Right cardiac atrium (tissue), 5 donors: ENCODE measurements at regions not wholly inside any gene's neighbourhood (a gene's known extent, or its start where the extent isn't known, plus 50 kb on each side); places are given as distances from the start of the nearest gene placed in this dataset.
"Not testable (repeated sequence)": the region's sequence is repeated elsewhere in the genome, so short reads cannot be mapped to it uniquely, and the experiment has no call there.

ENCODE experiments used
- ATAC-seq, 2 donors: fragments of 200-7000 bp; cut with Tn5 transposase; one replicate each; pipeline versions ENCODE4 v1.8.0 to v1.9.1; 2020; ENCODE audit warnings: moderate library complexity in 2 of 2, mild to moderate bottlenecking in 1 of 2
- DNase-seq, 3 donors: peaks; one replicate each; pipeline ENCODE4 v3.0.0-alpha.2; 2020
- H3K27ac ChIP-seq: one replicate; pipeline ENCODE4 v1.5.1; 2013; ENCODE audit warnings: mild to moderate bottlenecking, low read length, control low read depth, moderate library complexity
- H3K27me3 ChIP-seq: one replicate; pipeline ENCODE4 v1.6.1; 2013; ENCODE audit not compliant: control insufficient read depth, insufficient read depth
- H3K4me1 ChIP-seq: one replicate; pipeline ENCODE4 v1.6.1; 2013; ENCODE audit warnings: low read length; ENCODE audit not compliant: control insufficient read depth, insufficient read depth
- H3K4me3 ChIP-seq: one replicate; pipeline ENCODE4 v1.5.1; 2013; ENCODE audit warnings: low read length, control low read depth
- H3K9me3 ChIP-seq: one replicate; pipeline ENCODE4 v1.6.1; 2013; ENCODE audit warnings: low read length; ENCODE audit not compliant: control insufficient read depth
- WGBS: extraction: QIAGEN DNeasy Blood & Tissue Kit; methylation state at CpG from one replicate; pipeline ENCODE4 v1.1.7; 2013; 5-methylcytosine and 5-hydroxymethylcytosine counted together
- intact Hi-C, 4 donors: fragments of 100-400 bp; cut with DNase I; formaldehyde crosslinking; loops; one replicate each; pipeline versions ENCODE4 v1.11.0 to v1.14.0; 2022 to 2023
- donor health status: healthy with polysubstance abuse.
- donor health status: DM: no; HTN: yes; CAD: no.
- donor health status: DM: no; HTN: no; CAD: no.
- donor health status: DM: no; HTN: yes; CAD: no; lungs with severe emphysema.
- donor health status: DM: yes; HTN: yes; CAD: no.

- intact Hi-C loops, H3K4me1 ChIP-seq, H3K9me3 ChIP-seq, H3K27me3 ChIP-seq, ATAC-seq, H3K27ac ChIP-seq, H3K4me3 ChIP-seq: not testable (repeated sequence)
- peak in 2 of 3 donors; percentile 12 to 23 for DNase-seq
- 91% methylated on average over 10 of the region's 14 CpGs for WGBS
These were observed 397.1 kb downstream of the GOLGA6L6 start for GRCh38 chr15:20144333-20145036.

- H3K4me3 ChIP-seq, H3K4me1 ChIP-seq, H3K9me3 ChIP-seq, H3K27ac ChIP-seq, ATAC-seq, H3K27me3 ChIP-seq, intact Hi-C loops: not testable (repeated sequence)
- WGBS, result 68% methylated on average over 2 of the region's 3 CpGs
- DNase-seq, result peak in 1 of 3 donors; percentile 3
These were observed 398.7 kb downstream of the GOLGA6L6 start for GRCh38 chr15:20142906-20143305.

- H3K27ac ChIP-seq, H3K4me3 ChIP-seq, H3K4me1 ChIP-seq, intact Hi-C loops, H3K27me3 ChIP-seq, ATAC-seq, H3K9me3 ChIP-seq: not testable (repeated sequence)
- 39% methylated on average over 1 of the region's 1 CpG for WGBS
- DNase-seq, result peak in 2 of 3 donors; percentile 33 to 48
These were observed 399.2 kb downstream of the GOLGA6L6 start for GRCh38 chr15:20142410-20142809.

GRCh38 chr15:20124668-20125067 is 416.9 kb downstream of the GOLGA6L6 start:
- H3K27me3 ChIP-seq, H3K4me1 ChIP-seq, H3K27ac ChIP-seq, H3K4me3 ChIP-seq, ATAC-seq, H3K9me3 ChIP-seq, intact Hi-C loops: not testable (repeated sequence)
- peak; percentile 10 to 42 (median 21) for DNase-seq
- WGBS, result 63% methylated on average over 3 of the region's 4 CpGs

GRCh38 chr15:20106026-20106425 is 435.6 kb downstream of the GOLGA6L6 start:
- intact Hi-C loops, result no loop called here
- no peaks in the 10 kb centered on the region for H3K9me3 ChIP-seq
- H3K4me3 ChIP-seq, result no peak overlapping the region
- H3K4me1 ChIP-seq, result no peaks in the 10 kb centered on the region
- H3K27ac ChIP-seq, result no peak overlapping the region
- peak; percentile 14 to 72 (median 57) for DNase-seq
- H3K27me3 ChIP-seq, result no peaks in the 10 kb centered on the region
- peak in 1 of 2 donors; percentile 38 for ATAC-seq
- whole genome bisulfite sequencing, result 60% methylated on average over 2 of the region's 2 CpGs

- 77% methylated on average over 2 of the region's 3 CpGs for WGBS
These were observed 436.3 kb downstream of the GOLGA6L6 start for GRCh38 chr15:20105011-20105990.

GRCh38 chr15:20104551-20104950 is 437.0 kb downstream of the GOLGA6L6 start:
- not testable (repeated sequence) for ATAC-seq
- 68% methylated on average over 5 of the region's 6 CpGs for WGBS

More at GRCh38 chr15:20105011-20105990, 436.3 kb downstream of the GOLGA6L6 start:
- intact Hi-C loops, H3K27me3 ChIP-seq, H3K4me3 ChIP-seq, H3K9me3 ChIP-seq, H3K27ac ChIP-seq, H3K4me1 ChIP-seq: not testable (repeated sequence)
- DNase-seq (peak; percentile 4 to 52 (median 36)), ATAC-seq (peak in 1 of 2 donors; percentile 7)

GRCh38 chr15:20102862-20103261 is 438.7 kb downstream of the GOLGA6L6 start:
- DNase-seq, result peak; percentile 15 to 83 (median 80)
- intact Hi-C loops, H3K27ac ChIP-seq, H3K4me3 ChIP-seq, ATAC-seq, H3K4me1 ChIP-seq, H3K27me3 ChIP-seq, H3K9me3 ChIP-seq: not testable (repeated sequence)
- 83% methylated on average over 5 of the region's 5 CpGs for WGBS

More at GRCh38 chr15:20104551-20104950, 437.0 kb downstream of the GOLGA6L6 start:
- peak; percentile 8 to 77 (median 74) for DNase-seq
- intact Hi-C loops, H3K27ac ChIP-seq, H3K27me3 ChIP-seq, H3K4me1 ChIP-seq, H3K4me3 ChIP-seq, H3K9me3 ChIP-seq: not testable (repeated sequence)

GRCh38 chr15:20102209-20102608 is 439.4 kb downstream of the GOLGA6L6 start:
- H3K27ac ChIP-seq, intact Hi-C loops, ATAC-seq, H3K4me1 ChIP-seq, H3K4me3 ChIP-seq, H3K27me3 ChIP-seq, H3K9me3 ChIP-seq: not testable (repeated sequence)
- peak; percentile 18 to 84 (median 79) for DNase-seq
- WGBS, result 67% methylated on average over 1 of the region's 1 CpG

GRCh38 chr15:20101281-20101680 is 440.3 kb downstream of the GOLGA6L6 start:
- H3K27me3 ChIP-seq, H3K4me3 ChIP-seq, DNase-seq, intact Hi-C loops, H3K27ac ChIP-seq, H3K9me3 ChIP-seq, H3K4me1 ChIP-seq: not testable (repeated sequence)
- peak in 1 of 2 donors; percentile 66 for ATAC-seq
- WGBS, result no CpG with 5 or more reads among the region's 3 CpGs
